KMS-11 (cell line): ENCODE measurements at regions not wholly inside any gene's neighbourhood (a gene's known extent, or its start where the extent isn't known, plus 50 kb on each side); places are given as distances from the start of the nearest gene placed in this dataset.

Source experiments
- H2AFZ ChIP-seq: fragments of 200-600 bp; sonication (generic); 2 replicates; pipeline ENCODE4 v1.6.1; 2016; ENCODE audit warnings: antibody characterized with exemption, mixed run types, low read depth
- H3K27ac ChIP-seq: fragments of 200-600 bp; sonication (generic); 2 replicates; pipeline ENCODE4 v1.6.1; 2016; ENCODE audit warnings: mild to moderate bottlenecking, mixed run types
- H3K27me3 ChIP-seq: fragments of 200-600 bp; sonication (generic); 2 replicates; pipeline ENCODE4 v1.6.1; 2017; ENCODE audit warnings: mild to moderate bottlenecking, low read depth, mixed run types, moderate library complexity; ENCODE audit not compliant: insufficient read depth
- H3K36me3 ChIP-seq: fragments of 200-600 bp; sonication (generic); 2 replicates; pipeline ENCODE4 v1.6.1; 2017; ENCODE audit warnings: mild to moderate bottlenecking, mixed run types; ENCODE audit not compliant: insufficient read depth
- H3K4me1 ChIP-seq: fragments of 200-600 bp; sonication (generic); 2 replicates; pipeline ENCODE4 v1.6.1; 2016; ENCODE audit warnings: mild to moderate bottlenecking, low read depth, mixed run types; ENCODE audit not compliant: poor library complexity, severe bottlenecking
- H3K4me2 ChIP-seq: fragments of 200-600 bp; sonication (generic); 2 replicates; pipeline ENCODE4 v1.7.0; 2016; ENCODE audit warnings: mild to moderate bottlenecking, mixed run types
- H3K4me3 ChIP-seq: fragments of 200-600 bp; sonication (generic); IDR thresholded peaks from 2 replicates; pipeline ENCODE4 v1.6.1; 2017; ENCODE audit warnings: low read depth, low read length, mixed read lengths; ENCODE audit not compliant: insufficient read depth
- H3K79me2 ChIP-seq: fragments of 200-600 bp; sonication (generic); 2 replicates; pipeline ENCODE4 v1.6.1; 2016; ENCODE audit warnings: low read depth, mixed run types; ENCODE audit not compliant: insufficient read depth
- H3K9ac ChIP-seq: fragments of 200-600 bp; sonication (generic); 2 replicates; pipeline ENCODE4 v1.6.1; 2016; ENCODE audit warnings: mild to moderate bottlenecking, mixed run types
- H4K20me1 ChIP-seq: fragments of 200-600 bp; sonication (generic); 2 replicates; pipeline ENCODE4 v1.6.1; 2016; ENCODE audit warnings: mild to moderate bottlenecking, mixed run types; ENCODE audit not compliant: insufficient read depth
- CTCF ChIP-seq: fragments of 200-600 bp; sonication (generic); conservative IDR thresholded peaks from 2 replicates; pipeline ENCODE4 v1.6.1; 2017; ENCODE audit warnings: low read depth, mild to moderate bottlenecking, antibody characterized with exemption, low read length, moderate library complexity, mixed read lengths

GRCh38 chr4:8932884-8933283 lies 61.2 kb upstream of the HMX1 start:
- no peaks in the 10 kb centered on the region for H3K36me3 ChIP-seq
- H3K27me3 ChIP-seq, result no peaks in the 10 kb centered on the region
- H3K4me1 ChIP-seq, result no peaks in the 10 kb centered on the region
- no peak overlapping the region for H3K27ac ChIP-seq
- no peaks in the 10 kb centered on the region for H3K79me2 ChIP-seq
- no peak overlapping the region for H3K9ac ChIP-seq
- H3K4me3 ChIP-seq, result no peak overlapping the region
- no peak overlapping the region for H2AFZ ChIP-seq
- no peak overlapping the region for H3K4me2 ChIP-seq
- H4K20me1 ChIP-seq, result no peaks in the 10 kb centered on the region
- no peak for TF ChIP-seq CTCF

DNA sequence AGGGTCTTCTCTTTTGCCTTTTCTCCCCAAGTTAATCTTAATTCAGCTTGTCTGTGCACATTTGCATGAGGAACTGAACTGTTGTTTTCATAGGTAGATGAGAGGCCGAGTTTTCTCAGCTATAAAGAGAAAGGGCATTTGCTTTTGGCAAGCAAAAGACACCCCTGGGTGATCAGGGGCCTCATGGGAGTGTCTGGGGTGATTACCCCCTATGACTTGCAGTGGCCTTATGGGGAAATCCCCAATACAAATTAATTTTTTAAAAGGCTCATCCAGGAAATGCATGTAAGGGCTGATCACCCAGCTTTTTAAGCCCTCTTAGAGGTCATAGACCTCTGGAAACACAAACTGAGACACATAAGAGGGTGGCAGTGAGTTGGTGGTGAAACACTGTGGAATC lies 56.4 kb upstream of the HMX1 start:
- H3K36me3 ChIP-seq, result no peaks in the 10 kb centered on the region
- no peaks in the 10 kb centered on the region for H3K27me3 ChIP-seq
- no peaks in the 10 kb centered on the region for H3K79me2 ChIP-seq
- no peak overlapping the region for H3K27ac ChIP-seq
- H3K9ac ChIP-seq, result no peak overlapping the region
- TF ChIP-seq CTCF, result no peak
- no peak overlapping the region for H3K4me2 ChIP-seq
- H3K4me1 ChIP-seq, result no peaks in the 10 kb centered on the region
- no peak overlapping the region for H2AFZ ChIP-seq
- H4K20me1 ChIP-seq, result no peaks in the 10 kb centered on the region
- H3K4me3 ChIP-seq, result no peak overlapping the region

DNA sequence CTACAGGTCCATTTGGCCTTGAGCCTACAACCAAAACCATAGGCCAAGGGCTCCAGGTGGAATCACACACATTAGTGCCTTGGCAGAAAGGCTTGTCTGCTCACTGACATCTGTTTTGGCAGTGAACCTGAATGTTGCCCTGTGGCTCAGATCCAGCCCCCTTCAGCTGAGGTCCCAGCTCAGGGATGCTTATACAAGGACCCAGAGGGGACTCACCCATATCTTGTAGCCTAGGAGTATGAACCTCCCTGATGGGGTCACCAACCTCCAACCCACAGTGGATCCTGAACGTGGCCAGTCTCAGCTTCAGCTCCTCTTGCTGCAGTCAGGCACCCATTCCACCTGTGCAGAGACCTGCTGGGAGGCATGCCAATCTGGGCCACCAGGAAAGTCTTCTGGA lies 50.8 kb upstream of the HMX1 start:
- Histone ChIP-seq H3K9ac (no peak overlapping the region), H3K27me3 (no peaks in the 10 kb centered on the region), H3K79me2 (no peaks in the 10 kb centered on the region), H3K36me3 (no peaks in the 10 kb centered on the region), H3K4me3 (no peak overlapping the region), H4K20me1 (no peaks in the 10 kb centered on the region), H3K4me1 (no peaks in the 10 kb centered on the region), H2AFZ (no peak overlapping the region), H3K4me2 (no peak overlapping the region), H3K27ac (no peak overlapping the region)
- no peak for TF ChIP-seq CTCF

- H3K36me3 ChIP-seq, result no peaks in the 10 kb centered on the region
- TF ChIP-seq CTCF, result no peak
These were observed 49.8 kb upstream of the HMX1 start for GRCh38 chr4:8921465-8921864.

More at GRCh38 chr4:8921465-8921864, 49.8 kb upstream of the HMX1 start:
- Histone ChIP-seq H4K20me1 (no peaks in the 10 kb centered on the region), H3K9ac (no peak overlapping the region), H3K79me2 (no peaks in the 10 kb centered on the region), H3K4me2 (no peak overlapping the region), H3K4me3 (no peak overlapping the region), H3K4me1 (no peaks in the 10 kb centered on the region), H2AFZ (no peak overlapping the region), H3K27me3 (no peaks in the 10 kb centered on the region), H3K27ac (no peak overlapping the region)
